Tongue (tissue), 2 donors: ENCODE measurements at regions not wholly inside any gene's neighbourhood (a gene's known extent, or its start where the extent isn't known, plus 50 kb on each side); places are given as distances from the start of the nearest gene placed in this dataset. TPM values are rescaled to one million over a fixed set of nuclear protein-coding genes. Genes with fewer than 3 reads are reported as not detected.

Experiments used
- DNase-seq: peaks from one replicate; pipeline ENCODE4 v3.0.0-alpha.2; 2015
- small RNA-seq: library from RNA; depleted of rRNA; stranded (forward); fragments of <200 nt; gene quantifications from one replicate; pipeline ENCODE3, GENCODE V24; 2014; ENCODE audit warnings: low replicate concordance

GRCh38 chr13:71967990-71968389 is 101.0 kb upstream of the DACH1 start:
- no peak for DNase-seq

- no peak for DNase-seq
These were observed 97.6 kb upstream of the DACH1 start for GRCh38 chr13:71964491-71965100.

GRCh38 chr13:71962735-71963134 is 95.7 kb upstream of the DACH1 start:
- DNase-seq: no peak

GRCh38 chr13:71962126-71962525 is 95.1 kb upstream of the DACH1 start:
- no peak for DNase-seq

- DNase-seq: no peak
These were observed 82.4 kb upstream of the DACH1 start for GRCh38 chr13:71949441-71949840.

GRCh38 chr13:71939186-71939585 is 72.2 kb upstream of the DACH1 start:
- no peak for DNase-seq

GRCh38 chr13:71935166-71935840 is 68.3 kb upstream of the DACH1 start:
- DNase-seq: no peak

GRCh38 chr13:71924931-71925330 is 57.9 kb upstream of the DACH1 start:
- no peak for DNase-seq

GRCh38 chr13:71922194-71922593 is 55.2 kb upstream of the DACH1 start:
- DNase-seq: no peak

Small RNA genes lying in the stretch of these regions (small RNA-seq; reads per million reads assigned to genes)
- gene RF00263 (not detected), gene RF00411 (not detected), gene RF00440 (not detected), gene RF02271 (not detected), gene RPL18AP17 (not detected)
